DMS 273 (cell line): ENCODE measurements at regions not wholly inside any gene's neighbourhood (a gene's known extent, or its start where the extent isn't known, plus 50 kb on each side); places are given as distances from the start of the nearest gene placed in this dataset.

Experiments used
- DNase-seq: peaks from one replicate; lab custom pipeline; 2025; ENCODE audit not compliant: unreplicated experiment; lab: John Stamatoyannopoulos, UW

- no peak for DNase-seq
Measured at GRCh38 chr3:76582098-76582497, 457.8 kb upstream of the ROBO2 start.

DNA sequence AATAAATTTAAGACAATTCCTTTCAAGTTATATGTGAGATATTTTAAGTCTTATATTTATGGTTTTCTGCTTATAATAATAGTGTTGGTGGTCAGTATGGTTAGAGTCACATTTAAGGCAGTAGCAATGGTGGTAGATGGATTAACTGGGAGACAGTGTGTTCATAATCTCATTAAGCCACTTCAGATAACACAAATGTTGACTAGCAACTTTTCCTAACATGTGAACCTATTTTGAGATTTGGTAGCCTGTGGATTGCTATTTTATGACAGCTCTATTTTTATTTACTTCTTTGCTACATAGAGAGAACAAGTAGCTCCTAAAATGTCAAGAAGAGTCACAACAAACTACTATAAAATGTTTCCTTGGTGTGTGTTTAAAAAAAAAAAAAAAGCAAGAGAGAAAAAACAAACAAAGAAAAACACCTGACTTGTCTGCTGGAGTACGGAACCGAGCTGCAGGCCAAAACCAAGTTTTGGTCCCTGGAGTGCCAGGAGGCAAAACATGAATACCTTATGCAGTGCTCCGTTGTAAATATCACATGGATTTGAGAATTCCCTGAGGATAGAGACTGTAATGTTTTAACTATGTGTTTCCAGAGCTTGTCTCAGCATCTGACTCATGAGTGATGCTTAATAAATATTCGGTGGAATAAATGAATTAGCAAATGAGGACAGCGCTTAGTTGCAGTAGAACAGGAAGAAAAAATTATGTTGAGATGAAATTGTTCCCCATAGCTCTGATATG, 457.1 kb upstream of the ROBO2 start:
- DNase-seq = no peak

GRCh38 chr3:76585794-76586392, 454.0 kb upstream of the ROBO2 start:
- DNase-seq = peak; percentile 44

DNA sequence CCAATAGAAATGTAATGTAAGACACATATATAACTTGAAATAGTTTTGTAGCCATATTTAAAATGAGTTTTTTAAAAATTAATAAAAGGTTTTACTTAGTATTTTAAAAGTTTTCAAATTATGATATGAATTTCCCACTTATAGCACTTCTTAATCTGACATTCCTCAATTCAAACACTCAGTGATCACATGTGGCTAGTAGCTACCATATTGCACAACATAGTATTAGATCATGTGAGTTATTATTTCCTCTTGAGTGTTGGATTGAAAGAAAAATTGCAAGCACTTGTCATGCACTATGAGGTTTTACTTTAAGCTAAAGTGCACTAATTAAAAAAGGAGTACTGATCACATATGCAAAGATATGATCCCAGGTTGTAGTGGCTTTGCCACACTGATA, 453.4 kb upstream of the ROBO2 start:
- DNase-seq = no peak

DNA sequence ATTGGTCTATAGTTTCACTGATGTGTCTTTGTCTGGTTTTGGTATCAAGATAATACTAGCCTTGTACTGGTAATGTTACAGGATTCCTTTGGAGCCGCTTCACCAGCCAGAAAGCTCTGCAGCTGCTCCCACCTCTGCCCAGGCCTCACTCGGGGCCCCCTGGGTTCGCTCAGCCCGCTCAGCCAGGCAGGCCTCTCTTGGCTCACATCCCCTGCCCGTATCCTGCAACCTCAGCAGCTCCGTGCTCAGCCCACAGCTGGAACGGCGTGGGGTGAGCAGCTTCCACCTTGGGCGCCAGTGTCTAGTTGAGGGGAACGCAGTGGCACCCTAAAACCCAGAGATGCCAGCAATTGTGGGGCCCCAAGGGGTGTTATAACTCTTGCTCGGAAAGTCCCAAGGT, 429.7 kb upstream of the ROBO2 start:
- DNase-seq = no peak

DNA sequence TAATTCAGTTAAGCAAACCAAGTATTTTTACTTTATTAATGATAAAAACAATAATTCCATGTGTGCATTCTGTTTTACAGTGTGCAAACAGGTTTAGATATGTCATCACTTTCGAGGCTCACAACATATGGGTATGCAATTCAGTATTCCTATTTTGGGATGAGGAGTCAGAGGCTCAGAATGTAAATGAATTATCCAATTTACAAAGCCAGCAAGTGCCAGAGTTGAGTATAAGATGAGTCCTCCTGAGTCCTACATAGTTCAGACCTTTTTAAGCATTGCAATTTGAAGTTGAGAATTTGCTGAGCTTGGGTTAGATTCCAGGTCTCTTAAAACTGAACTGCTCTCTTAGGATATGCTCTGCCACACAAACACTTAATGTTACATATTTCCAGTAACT, 424.2 kb upstream of the ROBO2 start:
- no peak for DNase-seq

DNA sequence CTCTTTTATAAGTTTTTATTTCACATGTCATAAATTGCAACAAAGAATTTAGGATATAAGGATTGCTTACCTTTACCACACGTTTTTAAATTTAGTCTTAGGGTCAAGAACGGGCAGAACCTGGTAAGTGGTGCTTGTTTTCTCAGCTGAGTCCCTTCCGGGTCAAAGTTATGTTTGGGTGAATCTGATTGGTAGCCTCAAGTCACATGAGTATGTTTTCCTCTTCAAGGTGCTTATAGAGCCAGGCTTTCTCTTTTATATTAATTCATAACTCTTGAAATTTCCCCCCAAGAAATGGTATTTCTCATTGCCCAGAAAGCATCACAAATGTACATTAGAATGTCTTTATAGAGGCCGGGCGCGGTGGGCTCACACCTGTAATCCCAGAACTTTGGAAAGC, 415.7 kb upstream of the ROBO2 start:
- DNase-seq = no peak

DNA sequence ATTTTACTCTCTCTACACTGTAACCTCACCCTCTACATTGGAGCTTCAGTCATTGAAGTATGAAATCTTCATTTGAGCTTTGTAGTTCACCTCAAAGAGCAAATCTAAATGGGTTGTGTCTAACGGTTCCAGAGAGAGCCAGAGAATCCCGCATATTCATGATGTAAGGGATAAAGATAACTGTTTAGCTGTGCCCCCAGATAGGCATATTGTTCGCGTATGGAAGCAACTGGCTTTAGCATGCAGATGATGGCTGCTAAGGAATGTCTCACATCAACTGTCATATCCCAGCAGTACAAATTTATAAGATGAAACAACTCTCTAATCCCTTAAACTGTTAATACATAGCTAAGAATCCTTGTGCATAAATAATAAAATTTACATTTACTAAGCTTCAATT, 412.7 kb upstream of the ROBO2 start:
- DNase-seq = no peak

GRCh38 chr3:76631251-76631650, 408.6 kb upstream of the ROBO2 start:
- no peak for DNase-seq

DNA sequence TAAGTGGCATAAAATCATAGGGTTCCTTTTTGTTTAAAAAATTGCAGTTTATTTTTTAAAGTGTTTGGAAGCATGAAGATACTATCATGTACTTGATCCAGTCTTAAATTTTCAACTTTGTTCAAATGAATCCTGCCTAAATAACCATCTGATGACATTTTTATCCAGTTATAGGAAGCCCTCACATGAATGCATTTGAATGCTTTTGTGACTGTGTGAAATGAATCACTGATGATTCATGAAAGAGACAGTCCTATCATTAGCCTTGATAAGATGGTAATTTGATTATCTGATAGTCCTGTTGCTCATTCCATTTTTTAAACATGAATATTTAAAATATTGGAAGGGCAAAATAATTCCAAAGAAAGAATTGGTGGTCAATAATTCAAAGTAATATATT, 401.9 kb upstream of the ROBO2 start:
- DNase-seq = no peak

GRCh38 chr3:76643623-76644304, 396.1 kb upstream of the ROBO2 start:
- DNase-seq = no peak

DNA sequence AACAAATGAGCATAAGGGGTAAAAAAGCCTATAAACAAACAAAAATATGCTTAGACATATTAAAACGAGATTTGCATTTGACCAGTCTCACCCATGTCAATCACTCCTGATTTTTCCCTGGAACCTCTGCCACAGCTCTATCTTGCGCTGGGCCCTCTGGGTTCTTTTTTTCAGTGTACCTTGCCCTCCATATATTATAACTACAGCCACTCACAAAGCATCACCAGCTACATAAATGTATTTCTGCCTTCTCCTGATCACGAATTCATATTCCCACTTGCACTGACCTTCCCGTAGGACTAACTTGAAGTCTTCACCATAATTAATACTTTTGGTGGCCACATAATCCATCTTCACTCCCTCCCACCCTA, 395.6 kb upstream of the ROBO2 start:
- DNase-seq = no peak

DNA sequence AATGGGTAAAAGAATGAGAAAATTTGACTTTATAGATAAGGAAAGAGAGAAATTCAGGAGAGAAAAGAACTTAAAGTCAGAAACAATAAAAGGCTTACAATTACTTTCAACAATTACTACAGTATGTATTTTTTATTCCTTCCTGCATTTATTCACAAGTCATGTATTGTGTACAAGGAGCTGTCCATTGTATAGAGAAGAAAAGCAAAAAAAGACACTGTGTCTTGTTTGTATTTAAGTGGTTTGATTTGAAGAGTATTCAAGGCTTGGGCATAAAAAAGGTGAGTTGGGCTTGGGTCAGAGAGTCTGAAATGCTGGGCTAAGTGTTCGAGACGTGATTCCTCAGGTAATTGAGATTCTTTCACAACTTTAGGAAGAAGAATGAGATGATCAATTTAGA, 394.2 kb upstream of the ROBO2 start:
- DNase-seq = no peak

GRCh38 chr3:76646921-76647562, 392.9 kb upstream of the ROBO2 start:
- peak; percentile 24 for DNase-seq

DNA sequence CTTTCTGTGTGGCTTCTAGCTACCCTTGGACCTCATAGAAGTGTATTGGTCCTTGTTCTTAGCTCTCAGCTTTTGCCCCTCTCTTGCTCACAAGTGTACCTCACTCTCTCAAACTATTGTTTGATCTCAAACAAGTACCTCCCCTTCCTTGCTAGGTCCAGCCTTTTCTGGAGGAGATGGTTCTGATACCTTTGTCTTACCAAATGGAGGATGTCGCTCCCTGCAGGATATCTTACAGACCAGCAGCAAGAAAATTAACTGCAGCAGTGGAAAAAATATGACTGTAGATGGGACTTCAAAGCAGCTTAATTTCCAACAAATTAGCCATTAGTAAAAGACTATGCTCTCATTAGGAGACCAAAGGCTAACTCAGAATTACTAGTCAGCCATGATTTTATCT, 388.1 kb upstream of the ROBO2 start:
- DNase-seq = peak; percentile 10

GRCh38 chr3:76652524-76652923, 387.4 kb upstream of the ROBO2 start:
- no peak for DNase-seq

GRCh38 chr3:76653640-76654251, 386.2 kb upstream of the ROBO2 start:
- no peak for DNase-seq

GRCh38 chr3:76656531-76657070, 383.3 kb upstream of the ROBO2 start:
- no peak for DNase-seq

DNA sequence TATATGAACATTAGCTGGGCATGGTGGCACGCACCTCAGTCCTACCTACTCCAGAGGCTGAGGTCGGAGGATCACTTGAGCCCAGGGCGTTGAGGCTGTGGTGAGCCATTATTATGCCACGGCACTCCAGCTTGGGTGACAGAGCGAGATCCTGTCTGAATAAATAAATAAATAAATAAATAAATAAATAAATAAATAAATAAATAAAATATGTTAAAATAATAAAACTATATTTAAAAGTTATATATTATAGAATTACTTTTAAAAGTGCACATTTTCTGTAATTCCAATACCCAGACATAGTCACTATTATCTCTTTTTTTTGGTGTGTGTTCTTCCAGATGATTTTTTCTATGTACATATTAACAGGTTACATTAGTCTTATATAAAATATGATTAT, 382.0 kb upstream of the ROBO2 start:
- no peak for DNase-seq

DNA sequence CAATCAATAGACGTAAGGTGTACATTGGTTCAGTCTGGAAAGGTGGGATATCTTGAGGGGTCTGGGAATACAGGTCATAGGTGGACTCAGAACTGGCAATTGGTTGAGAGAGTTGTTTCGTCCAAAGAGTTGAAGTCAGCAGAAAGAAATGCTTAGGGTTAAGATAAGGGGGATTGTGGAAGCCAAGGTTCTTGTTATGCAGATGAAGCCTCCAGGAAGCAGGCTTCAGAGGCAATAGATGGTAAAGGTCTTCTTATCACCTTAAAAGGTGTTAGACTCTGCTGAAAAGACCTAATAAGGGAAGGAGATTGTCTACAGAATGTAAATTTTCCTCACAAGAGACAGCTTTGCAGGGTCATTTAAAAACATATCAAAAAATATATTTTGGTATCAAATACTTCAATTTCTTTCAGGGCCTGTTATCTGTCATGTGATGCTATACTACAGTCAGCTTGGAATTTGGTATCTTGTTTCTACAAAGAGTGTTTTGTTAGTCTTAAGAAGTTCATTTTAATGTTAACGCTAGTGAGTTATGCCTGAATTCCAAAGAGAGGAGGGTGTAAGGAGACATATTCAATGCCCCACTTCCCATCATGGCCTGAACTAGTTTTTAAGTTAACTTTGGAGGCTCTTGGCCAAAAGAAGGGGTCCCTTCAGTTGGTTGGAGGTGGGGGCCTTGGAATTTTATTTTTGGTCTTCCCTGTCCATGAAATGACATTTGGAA, 378.2 kb upstream of the ROBO2 start:
- no peak for DNase-seq

- no peak for DNase-seq
Measured at GRCh38 chr3:76664816-76665215, 375.1 kb upstream of the ROBO2 start.
